Ishikawa (cell line): ENCODE measurements at regions not wholly inside any gene's neighbourhood (a gene's known extent, or its start where the extent isn't known, plus 50 kb on each side); places are given as distances from the start of the nearest gene placed in this dataset.
A peak's percentile ranks its signal among the peaks of the same experiment; 100 is the strongest.

ENCODE experiments used
- CEBPB ChIP-seq: IDR thresholded peaks from 2 replicates; pipeline ENCODE4 v1.6.1; 2012
- CREB1 ChIP-seq: IDR thresholded peaks from 2 replicates; pipeline ENCODE4 v1.6.1; 2012; ENCODE audit warnings: low read depth
- EGR1 ChIP-seq: IDR thresholded peaks from 2 replicates; pipeline ENCODE4 v1.6.1; 2012
- EP300 ChIP-seq: IDR thresholded peaks from 2 replicates; pipeline ENCODE4 v1.6.1; 2012; ENCODE audit warnings: borderline replicate concordance
- FOXM1 ChIP-seq: IDR thresholded peaks from 2 replicates; pipeline ENCODE4 v1.6.1; 2012; ENCODE audit warnings: low read depth, borderline replicate concordance
- MAX ChIP-seq: IDR thresholded peaks from 2 replicates; pipeline ENCODE4 v1.6.1; 2012
- NFIC ChIP-seq: IDR thresholded peaks from 2 replicates; pipeline ENCODE4 v1.6.1; 2012
- RAD21 ChIP-seq: IDR thresholded peaks from 2 replicates; pipeline ENCODE4 v1.6.1; 2012; ENCODE audit warnings: low read depth
- REST ChIP-seq: IDR thresholded peaks from 2 replicates; pipeline ENCODE4 v1.6.1; 2012; ENCODE audit warnings: low read depth, mild to moderate bottlenecking
- TAF1 ChIP-seq: IDR thresholded peaks from 2 replicates; pipeline ENCODE4 v1.6.1; 2012; ENCODE audit warnings: low read depth, mild to moderate bottlenecking
- TCF12 ChIP-seq: IDR thresholded peaks from 2 replicates; pipeline ENCODE4 v1.6.1; 2012; ENCODE audit warnings: low read depth
- TEAD4 ChIP-seq: IDR thresholded peaks from 2 replicates; pipeline ENCODE4 v1.6.1; 2012
- USF1 ChIP-seq: IDR thresholded peaks from 2 replicates; pipeline ENCODE4 v1.6.1; 2012
- YY1 ChIP-seq: IDR thresholded peaks from 2 replicates; pipeline ENCODE4 v1.6.1; 2012; ENCODE audit warnings: low read depth
- ZBTB7A ChIP-seq: IDR thresholded peaks from 2 replicates; pipeline ENCODE4 v1.6.1; 2012; ENCODE audit warnings: low read depth

- no peak for TF ChIP-seq REST
- no peak for TF ChIP-seq TAF1
- TF ChIP-seq YY1 = no peak
- no peak for TF ChIP-seq EP300
- TF ChIP-seq CEBPB = no peak
- TF ChIP-seq ZBTB7A = no peak
- TF ChIP-seq NFIC = no peak
- TF ChIP-seq EGR1 = no peak
- TF ChIP-seq TCF12 = no peak
- TF ChIP-seq FOXM1 = no peak
- TF ChIP-seq RAD21 = no peak
- TF ChIP-seq MAX = no peak
Observed at GRCh38 chr14:62159314-62159713, 397.1 kb downstream of the SNAPC1 start.

- TF ChIP-seq CEBPB (no peak), TAF1 (no peak), CREB1 (no peak), EP300 (no peak), RAD21 (peak; percentile 78), REST (no peak)
Observed at GRCh38 chr14:62162998-62163589, 400.9 kb downstream of the SNAPC1 start.

- TF ChIP-seq CEBPB (no peak), TAF1 (no peak), ZBTB7A (no peak), EP300 (no peak), EGR1 (no peak), RAD21 (no peak), TCF12 (no peak), FOXM1 (no peak), USF1 (no peak)
Observed at GRCh38 chr14:62168564-62169155, 406.4 kb downstream of the SNAPC1 start.

- TF ChIP-seq RAD21 = peak; percentile 64
- TF ChIP-seq CREB1 = no peak
Observed at GRCh38 chr14:62179367-62180018, 417.3 kb downstream of the SNAPC1 start.

- TF ChIP-seq USF1 (no peak), TAF1 (no peak), ZBTB7A (no peak), YY1 (no peak), TCF12 (no peak), FOXM1 (no peak), CEBPB (no peak), RAD21 (no peak), TEAD4 (no peak)
Observed at GRCh38 chr14:62181591-62181990, 419.4 kb downstream of the SNAPC1 start.

- no peak for TF ChIP-seq EGR1
- TF ChIP-seq MAX = no peak
- no peak for TF ChIP-seq CREB1
- no peak for TF ChIP-seq REST
- TF ChIP-seq FOXM1 = no peak
- no peak for TF ChIP-seq USF1
- no peak for TF ChIP-seq CEBPB
- TF ChIP-seq ZBTB7A = no peak
- TF ChIP-seq TCF12 = no peak
- TF ChIP-seq YY1 = no peak
- TF ChIP-seq NFIC = no peak
Observed at GRCh38 chr14:62185078-62185477, 422.9 kb downstream of the SNAPC1 start.
